ENCODE measurements at regions not wholly inside any gene's neighbourhood (a gene's known extent, or its start where the extent isn't known, plus 50 kb on each side); places are given as distances from the start of the nearest gene placed in this dataset.
"Not testable (repeated sequence)": the region's sequence is repeated elsewhere in the genome, so short reads cannot be mapped to it uniquely, and the experiment has no call there.

- H3K9ac ChIP-seq (ENCODE audit: low read length) = no peak overlapping the region
- H3K27ac ChIP-seq (ENCODE audit: low read length in 2 of 2) = no peak overlapping the region
- no peak overlapping the region for H2AFZ ChIP-seq (ENCODE audit: insufficient read depth, low read depth, low read length, poor library complexity, severe bottlenecking)
- no peaks in the 10 kb centered on the region for H3K9me3 ChIP-seq (ENCODE audit: control extremely low read depth in 1 of 3, control insufficient read depth in 2 of 3, insufficient read depth in 1 of 3, low read length in 2 of 3)
- no peaks in the 10 kb centered on the region for H3K27me3 ChIP-seq (replicated peaks in 1 of 4; ENCODE audit: control extremely low read depth in 1 of 4, control insufficient read depth in 3 of 4, insufficient read depth in 4 of 4, low read length in 3 of 4)
- no peak overlapping the region for H3K4me3 Mint-ChIP-seq
- peaks cover 12% of the 10 kb centered on the region for H3K9me3 Mint-ChIP-seq (ENCODE audit: insufficient read depth)
- no peak overlapping the region for H3K4me3 ChIP-seq (ENCODE audit: control extremely low read depth in 1 of 5, extremely low read depth in 1 of 5, insufficient read depth in 1 of 5, low read depth in 2 of 5, low read length in 4 of 5)
- intact Hi-C loops (cut with micrococcal nuclease) = no loop called here
- no peak overlapping the region for H3K27ac Mint-ChIP-seq
- H3K4me1 ChIP-seq (ENCODE audit: control insufficient read depth in 2 of 2, insufficient read depth in 2 of 2, low read length in 2 of 2) = no peaks in the 10 kb centered on the region
- H4K20me1 ChIP-seq (ENCODE audit: control insufficient read depth, insufficient read depth, low read length, poor library complexity, severe bottlenecking) = no peaks in the 10 kb centered on the region
- H3K27me3 Mint-ChIP-seq = no peaks in the 10 kb centered on the region
- ChIA-PET POLR2A (no interaction called here), CTCF (no interaction called here)
- DNase-seq (no peak), ATAC-seq (ENCODE audit: low read depth) (no peak)
- H3K4me2 ChIP-seq (replicated peaks; ENCODE audit: low read depth, low read length, poor library complexity, severe bottlenecking) = no peak overlapping the region
- no peaks in the 10 kb centered on the region for H3K4me1 Mint-ChIP-seq
- no peaks in the 10 kb centered on the region for H3K36me3 ChIP-seq (replicated peaks in 1 of 2; ENCODE audit: control extremely low read depth in 1 of 2, control insufficient read depth in 1 of 2, extremely low read depth in 1 of 2, insufficient read depth in 2 of 2, low read length in 1 of 2)
- no peaks in the 10 kb centered on the region for H3K79me2 ChIP-seq (ENCODE audit: control insufficient read depth, insufficient read depth, low read length)
- TF ChIP-seq CTCF (IDR thresholded peaks at IDR 0.05) (no peak), EZH2 (IDR thresholded peaks at IDR 0.05; ENCODE audit: borderline replicate concordance, insufficient read depth, low read depth, low read length, poor library complexity, severe bottlenecking) (no peak)
Measured at GRCh38 chr4:148903388-148903787, 461.2 kb upstream of the NR3C2 start.

- no peaks in the 10 kb centered on the region for H4K20me1 ChIP-seq (ENCODE audit: control insufficient read depth, insufficient read depth, low read length, poor library complexity, severe bottlenecking)
- no peak overlapping the region for H3K9ac ChIP-seq (ENCODE audit: low read length)
- Mint-ChIP-seq H3K4me1 (no peaks in the 10 kb centered on the region), H3K27ac (no peak overlapping the region), H3K9me3 (ENCODE audit: insufficient read depth) (peaks cover 16% of the 10 kb centered on the region), H3K4me3 (no peak overlapping the region), H3K27me3 (no peaks in the 10 kb centered on the region)
- no peak for TF ChIP-seq CTCF (IDR thresholded peaks at IDR 0.05)
- TF ChIP-seq EZH2 (IDR thresholded peaks at IDR 0.05; ENCODE audit: borderline replicate concordance, insufficient read depth, low read depth, low read length, poor library complexity, severe bottlenecking) = no peak
- peaks cover 0 to 9% (median 7%) of the 10 kb centered on the region in 3 donors for H3K9me3 ChIP-seq (ENCODE audit: control extremely low read depth in 1 of 3, control insufficient read depth in 2 of 3, insufficient read depth in 1 of 3, low read length in 2 of 3)
- DNase-seq (no peak), ATAC-seq (ENCODE audit: low read depth) (no peak)
- H2AFZ ChIP-seq (ENCODE audit: insufficient read depth, low read depth, low read length, poor library complexity, severe bottlenecking) = no peak overlapping the region
- POLR2A ChIA-PET = no interaction called here
- no peak overlapping the region for H3K4me3 ChIP-seq (ENCODE audit: control extremely low read depth in 1 of 5, extremely low read depth in 1 of 5, insufficient read depth in 1 of 5, low read depth in 2 of 5, low read length in 4 of 5)
- H3K27me3 ChIP-seq (replicated peaks in 1 of 4; ENCODE audit: control extremely low read depth in 1 of 4, control insufficient read depth in 3 of 4, insufficient read depth in 4 of 4, low read length in 3 of 4) = no peaks in the 10 kb centered on the region
- CTCF ChIA-PET = no interaction called here
- H3K4me2 ChIP-seq (replicated peaks; ENCODE audit: low read depth, low read length, poor library complexity, severe bottlenecking) = no peak overlapping the region
- no peak overlapping the region for H3K27ac ChIP-seq (ENCODE audit: low read length in 2 of 2)
- intact Hi-C loops (cut with micrococcal nuclease) = no loop called here
- H3K4me1 ChIP-seq (ENCODE audit: control insufficient read depth in 2 of 2, insufficient read depth in 2 of 2, low read length in 2 of 2) = no peaks in the 10 kb centered on the region
- no peaks in the 10 kb centered on the region for H3K79me2 ChIP-seq (ENCODE audit: control insufficient read depth, insufficient read depth, low read length)
- no CpG with 5 or more reads among the region's 3 CpGs for WGBS (ENCODE audit: insufficient coverage)
- H3K36me3 ChIP-seq (replicated peaks in 1 of 2; ENCODE audit: control extremely low read depth in 1 of 2, control insufficient read depth in 1 of 2, extremely low read depth in 1 of 2, insufficient read depth in 2 of 2, low read length in 1 of 2) = no peaks in the 10 kb centered on the region
Measured at GRCh38 chr4:148901075-148901705, 459.0 kb upstream of the NR3C2 start.

- H3K36me3 ChIP-seq (replicated peaks in 1 of 2; ENCODE audit: control extremely low read depth in 1 of 2, control insufficient read depth in 1 of 2, extremely low read depth in 1 of 2, insufficient read depth in 2 of 2, low read length in 1 of 2); H3K9me3 ChIP-seq (ENCODE audit: control extremely low read depth in 1 of 3, control insufficient read depth in 2 of 3, insufficient read depth in 1 of 3, low read length in 2 of 3); POLR2A ChIA-PET; H3K4me3 ChIP-seq (ENCODE audit: control extremely low read depth in 1 of 5, extremely low read depth in 1 of 5, insufficient read depth in 1 of 5, low read depth in 2 of 5, low read length in 4 of 5); H3K79me2 ChIP-seq (ENCODE audit: control insufficient read depth, insufficient read depth, low read length); H3K9ac ChIP-seq (ENCODE audit: low read length); H3K4me1 ChIP-seq (ENCODE audit: control insufficient read depth in 2 of 2, insufficient read depth in 2 of 2, low read length in 2 of 2); H3K27me3 ChIP-seq (replicated peaks in 1 of 4; ENCODE audit: control extremely low read depth in 1 of 4, control insufficient read depth in 3 of 4, insufficient read depth in 4 of 4, low read length in 3 of 4); H3K4me2 ChIP-seq (replicated peaks; ENCODE audit: low read depth, low read length, poor library complexity, severe bottlenecking); ATAC-seq (ENCODE audit: low read depth); CTCF ChIA-PET; intact Hi-C loops (cut with micrococcal nuclease); DNase-seq; H3K4me1 Mint-ChIP-seq; H3K27ac ChIP-seq (ENCODE audit: low read length in 2 of 2); H3K27ac Mint-ChIP-seq; H2AFZ ChIP-seq (ENCODE audit: insufficient read depth, low read depth, low read length, poor library complexity, severe bottlenecking); H4K20me1 ChIP-seq (ENCODE audit: control insufficient read depth, insufficient read depth, low read length, poor library complexity, severe bottlenecking); H3K27me3 Mint-ChIP-seq; H3K4me3 Mint-ChIP-seq: not testable (repeated sequence)
- peaks cover 16% of the 10 kb centered on the region for H3K9me3 Mint-ChIP-seq (ENCODE audit: insufficient read depth)
Measured at GRCh38 chr4:148898139-148898538, 455.9 kb upstream of the NR3C2 start.

Data from B cell (primary cell).